ENCODE measurements at regions not wholly inside any gene's neighbourhood (a gene's known extent, or its start where the extent isn't known, plus 50 kb on each side); places are given as distances from the start of the nearest gene placed in this dataset.
"Not testable (repeated sequence)": the region's sequence is repeated elsewhere in the genome, so short reads cannot be mapped to it uniquely, and the experiment has no call there.

GRCh38 chr6:1156411-1156810 lies 155.5 kb upstream of the FOXQ1 start:
- DNase-seq (ENCODE audit: low read depth), result not testable (repeated sequence)

GRCh38 chr6:1153696-1154245 lies 158.1 kb upstream of the FOXQ1 start:
- no peak for DNase-seq (ENCODE audit: low read depth)

GRCh38 chr6:1146500-1146899 lies 165.4 kb upstream of the FOXQ1 start:
- no peak for DNase-seq (ENCODE audit: low read depth)

GRCh38 chr6:1145768-1146218 lies 166.1 kb upstream of the FOXQ1 start:
- DNase-seq (ENCODE audit: low read depth), result no peak

- DNase-seq (ENCODE audit: low read depth), result peak; percentile 68
These were observed 166.8 kb upstream of the FOXQ1 start for GRCh38 chr6:1144842-1145767.

GRCh38 chr6:1143655-1144054 lies 168.2 kb upstream of the FOXQ1 start:
- DNase-seq (ENCODE audit: low read depth), result no peak

GRCh38 chr6:1139155-1139890 lies 172.6 kb upstream of the FOXQ1 start:
- no peak for DNase-seq (ENCODE audit: low read depth)

GRCh38 chr6:1137849-1138248 lies 174.0 kb upstream of the FOXQ1 start:
- no peak for DNase-seq (ENCODE audit: low read depth)

GRCh38 chr6:1136827-1137226 lies 175.1 kb upstream of the FOXQ1 start:
- DNase-seq (ENCODE audit: low read depth), result no peak

- DNase-seq (ENCODE audit: low read depth), result peak; percentile 63
These were observed 175.5 kb upstream of the FOXQ1 start for GRCh38 chr6:1136415-1136774.

GRCh38 chr6:1135726-1136414 lies 176.0 kb upstream of the FOXQ1 start:
- no peak for DNase-seq (ENCODE audit: low read depth)

GRCh38 chr6:1131285-1132079 lies 180.4 kb upstream of the FOXQ1 start:
- peak; percentile 73 for DNase-seq (ENCODE audit: low read depth)

GRCh38 chr6:1130709-1131108 lies 181.2 kb upstream of the FOXQ1 start:
- no peak for DNase-seq (ENCODE audit: low read depth)

- no peak for DNase-seq (ENCODE audit: low read depth)
These were observed 182.8 kb upstream of the FOXQ1 start for GRCh38 chr6:1129131-1129530.

GRCh38 chr6:1127597-1128288 lies 184.2 kb upstream of the FOXQ1 start:
- DNase-seq (ENCODE audit: low read depth), result no peak

GRCh38 chr6:1127129-1127528 lies 184.8 kb upstream of the FOXQ1 start:
- DNase-seq (ENCODE audit: low read depth), result no peak

GRCh38 chr6:1126036-1126435 lies 185.9 kb upstream of the FOXQ1 start:
- no peak for DNase-seq (ENCODE audit: low read depth)

GRCh38 chr6:1125297-1125696 lies 186.6 kb upstream of the FOXQ1 start:
- DNase-seq (ENCODE audit: low read depth), result no peak

- no peak for DNase-seq (ENCODE audit: low read depth)
These were observed 187.0 kb upstream of the FOXQ1 start for GRCh38 chr6:1124885-1125284.

- DNase-seq (ENCODE audit: low read depth), result no peak
These were observed 188.2 kb upstream of the FOXQ1 start for GRCh38 chr6:1123386-1124375.

Data from HS-5 (cell line).